Thyroid gland (tissue), 4 donors: ENCODE measurements at regions not wholly inside any gene's neighbourhood (a gene's known extent, or its start where the extent isn't known, plus 50 kb on each side); places are given as distances from the start of the nearest gene placed in this dataset.

ENCODE experiments used
- POLR2A ChIP-seq, 2 donors: fragments of 450-650 bp; IDR thresholded peaks; one replicate each; pipeline ENCODE4 v1.6.1; 2017; ENCODE audit warnings: antibody characterized with exemption in 2 of 2, mild to moderate bottlenecking in 2 of 2, moderate library complexity in 1 of 2
- TF ChIP-seq, protein P1 (sequence below), 6 experiments: fragments of 200-600 bp in 3 of 6; fragments of 450-650 bp in 3 of 6; sonication (generic) in 3 of 6; IDR thresholded peaks; one replicate each; pipeline ENCODE4 v1.5.1; 2016 to 2019; ENCODE audit warnings: antibody characterized with exemption in 6 of 6, mild to moderate bottlenecking in 2 of 6, inconsistent platforms in 1 of 6, moderate library complexity in 1 of 6

DNA sequence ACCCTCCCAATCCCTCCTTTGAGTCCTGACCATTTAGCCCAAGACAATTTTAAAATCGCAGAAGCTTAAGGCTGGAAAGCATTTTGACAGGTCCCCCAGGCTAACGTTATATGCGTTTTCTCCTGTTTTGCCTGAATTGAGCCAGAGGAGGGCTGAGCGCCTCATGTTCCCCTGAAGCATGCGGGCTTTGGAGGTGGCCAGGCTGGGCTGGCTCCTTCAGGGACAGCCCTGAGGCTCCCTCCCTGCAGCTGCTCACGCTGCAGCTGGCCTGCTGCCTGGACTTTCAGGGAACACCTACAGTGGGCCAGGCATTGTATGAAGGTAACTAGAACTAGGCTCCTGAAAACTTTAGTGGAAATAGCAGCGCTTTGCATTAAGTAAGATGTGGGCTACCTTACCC, 179.2 kb downstream of the ACKR3 start:
- no peak for TF ChIP-seq POLR2A (IDR thresholded peaks at IDR 0.05)
- TF ChIP-seq, protein P1, sequence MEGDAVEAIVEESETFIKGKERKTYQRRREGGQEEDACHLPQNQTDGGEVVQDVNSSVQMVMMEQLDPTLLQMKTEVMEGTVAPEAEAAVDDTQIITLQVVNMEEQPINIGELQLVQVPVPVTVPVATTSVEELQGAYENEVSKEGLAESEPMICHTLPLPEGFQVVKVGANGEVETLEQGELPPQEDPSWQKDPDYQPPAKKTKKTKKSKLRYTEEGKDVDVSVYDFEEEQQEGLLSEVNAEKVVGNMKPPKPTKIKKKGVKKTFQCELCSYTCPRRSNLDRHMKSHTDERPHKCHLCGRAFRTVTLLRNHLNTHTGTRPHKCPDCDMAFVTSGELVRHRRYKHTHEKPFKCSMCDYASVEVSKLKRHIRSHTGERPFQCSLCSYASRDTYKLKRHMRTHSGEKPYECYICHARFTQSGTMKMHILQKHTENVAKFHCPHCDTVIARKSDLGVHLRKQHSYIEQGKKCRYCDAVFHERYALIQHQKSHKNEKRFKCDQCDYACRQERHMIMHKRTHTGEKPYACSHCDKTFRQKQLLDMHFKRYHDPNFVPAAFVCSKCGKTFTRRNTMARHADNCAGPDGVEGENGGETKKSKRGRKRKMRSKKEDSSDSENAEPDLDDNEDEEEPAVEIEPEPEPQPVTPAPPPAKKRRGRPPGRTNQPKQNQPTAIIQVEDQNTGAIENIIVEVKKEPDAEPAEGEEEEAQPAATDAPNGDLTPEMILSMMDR (IDR thresholded peaks at IDR 0.05): no peak
